Upper lobe of left lung (tissue), 4 donors: ENCODE measurements at regions not wholly inside any gene's neighbourhood (a gene's known extent, or its start where the extent isn't known, plus 50 kb on each side); places are given as distances from the start of the nearest gene placed in this dataset.

ENCODE experiments used
- POLR2A ChIP-seq, 4 donors: fragments of 450-650 bp; IDR thresholded peaks; one replicate each; pipeline ENCODE4 v1.5.1; 2016 to 2017; ENCODE audit warnings: antibody characterized with exemption in 4 of 4, mild to moderate bottlenecking in 2 of 4
- POLR2AphosphoS5 ChIP-seq, 2 donors: sonication (generic); formaldehyde crosslinking; IDR thresholded peaks; one replicate each; pipeline ENCODE4 v1.5.1; 2017; ENCODE audit warnings: antibody characterized with exemption in 2 of 2
- TF ChIP-seq, protein P1 (sequence below), 6 experiments: fragments of 450-650 bp in 4 of 6; fragments of 200-600 bp in 2 of 6; sonication (generic) in 2 of 6; IDR thresholded peaks; one replicate each; pipeline ENCODE4 v1.5.1; 2016 to 2019; ENCODE audit warnings: antibody characterized with exemption in 6 of 6

DNA sequence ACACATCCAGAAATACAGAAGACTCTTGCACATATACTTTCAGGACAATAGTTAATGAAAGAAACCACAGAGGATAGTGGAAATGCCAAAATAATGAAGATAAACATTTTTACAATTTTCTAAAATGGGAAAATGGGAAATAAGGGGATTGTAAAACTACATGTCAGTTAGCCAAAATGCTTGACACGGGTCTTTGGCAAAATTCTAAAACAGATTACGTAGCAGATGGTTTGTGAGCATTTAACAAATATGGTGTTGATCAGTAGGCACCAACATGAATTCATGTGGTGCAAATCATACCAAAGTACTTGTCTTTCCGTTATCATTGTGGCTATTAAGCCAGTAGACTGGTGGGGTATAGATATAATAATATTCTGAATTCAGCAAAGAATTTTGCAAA, 348.5 kb upstream of the ROBO1 start:
- TF ChIP-seq POLR2A (IDR thresholded peaks at IDR 0.05) (no peak), POLR2AphosphoS5 (IDR thresholded peaks at IDR 0.05) (no peak)
- TF ChIP-seq, protein P1, sequence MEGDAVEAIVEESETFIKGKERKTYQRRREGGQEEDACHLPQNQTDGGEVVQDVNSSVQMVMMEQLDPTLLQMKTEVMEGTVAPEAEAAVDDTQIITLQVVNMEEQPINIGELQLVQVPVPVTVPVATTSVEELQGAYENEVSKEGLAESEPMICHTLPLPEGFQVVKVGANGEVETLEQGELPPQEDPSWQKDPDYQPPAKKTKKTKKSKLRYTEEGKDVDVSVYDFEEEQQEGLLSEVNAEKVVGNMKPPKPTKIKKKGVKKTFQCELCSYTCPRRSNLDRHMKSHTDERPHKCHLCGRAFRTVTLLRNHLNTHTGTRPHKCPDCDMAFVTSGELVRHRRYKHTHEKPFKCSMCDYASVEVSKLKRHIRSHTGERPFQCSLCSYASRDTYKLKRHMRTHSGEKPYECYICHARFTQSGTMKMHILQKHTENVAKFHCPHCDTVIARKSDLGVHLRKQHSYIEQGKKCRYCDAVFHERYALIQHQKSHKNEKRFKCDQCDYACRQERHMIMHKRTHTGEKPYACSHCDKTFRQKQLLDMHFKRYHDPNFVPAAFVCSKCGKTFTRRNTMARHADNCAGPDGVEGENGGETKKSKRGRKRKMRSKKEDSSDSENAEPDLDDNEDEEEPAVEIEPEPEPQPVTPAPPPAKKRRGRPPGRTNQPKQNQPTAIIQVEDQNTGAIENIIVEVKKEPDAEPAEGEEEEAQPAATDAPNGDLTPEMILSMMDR (IDR thresholded peaks at IDR 0.05): no peak
